PC-9 (cell line): ENCODE measurements at regions not wholly inside any gene's neighbourhood (a gene's known extent, or its start where the extent isn't known, plus 50 kb on each side); places are given as distances from the start of the nearest gene placed in this dataset.

Source experiments
- EZH2 ChIP-seq: fragments of 200-600 bp; sonication (generic); IDR thresholded peaks from 2 replicates; pipeline ENCODE4 v1.8.0; 2017; ENCODE audit warnings: antibody characterized with exemption, low read depth
- TF ChIP-seq, protein P1 (sequence below): fragments of 200-600 bp; sonication (generic); conservative IDR thresholded peaks from 2 replicates; pipeline ENCODE4 v1.6.1; 2017; ENCODE audit warnings: mixed run types, antibody characterized with exemption, mild to moderate bottlenecking, moderate library complexity

DNA sequence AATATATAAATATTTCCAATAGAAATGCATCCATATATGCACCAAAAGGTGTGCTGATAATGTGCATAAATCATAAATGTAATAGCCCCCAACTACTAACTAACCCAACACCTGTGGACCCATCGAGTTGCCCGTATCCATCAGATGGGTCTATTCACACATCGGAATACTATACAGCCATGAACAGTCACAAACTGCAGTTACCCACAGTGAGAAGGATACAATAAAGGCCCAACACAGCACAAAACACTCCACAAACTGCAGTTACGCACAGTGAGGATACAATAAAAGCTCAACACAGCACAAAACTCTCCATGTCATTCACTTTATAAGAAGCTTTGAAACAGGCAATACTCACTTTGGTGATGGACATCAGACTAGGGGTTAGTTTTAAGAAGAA, 145.3 kb upstream of the OTOS start:
- TF ChIP-seq, protein P1, sequence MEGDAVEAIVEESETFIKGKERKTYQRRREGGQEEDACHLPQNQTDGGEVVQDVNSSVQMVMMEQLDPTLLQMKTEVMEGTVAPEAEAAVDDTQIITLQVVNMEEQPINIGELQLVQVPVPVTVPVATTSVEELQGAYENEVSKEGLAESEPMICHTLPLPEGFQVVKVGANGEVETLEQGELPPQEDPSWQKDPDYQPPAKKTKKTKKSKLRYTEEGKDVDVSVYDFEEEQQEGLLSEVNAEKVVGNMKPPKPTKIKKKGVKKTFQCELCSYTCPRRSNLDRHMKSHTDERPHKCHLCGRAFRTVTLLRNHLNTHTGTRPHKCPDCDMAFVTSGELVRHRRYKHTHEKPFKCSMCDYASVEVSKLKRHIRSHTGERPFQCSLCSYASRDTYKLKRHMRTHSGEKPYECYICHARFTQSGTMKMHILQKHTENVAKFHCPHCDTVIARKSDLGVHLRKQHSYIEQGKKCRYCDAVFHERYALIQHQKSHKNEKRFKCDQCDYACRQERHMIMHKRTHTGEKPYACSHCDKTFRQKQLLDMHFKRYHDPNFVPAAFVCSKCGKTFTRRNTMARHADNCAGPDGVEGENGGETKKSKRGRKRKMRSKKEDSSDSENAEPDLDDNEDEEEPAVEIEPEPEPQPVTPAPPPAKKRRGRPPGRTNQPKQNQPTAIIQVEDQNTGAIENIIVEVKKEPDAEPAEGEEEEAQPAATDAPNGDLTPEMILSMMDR = no peak
- TF ChIP-seq EZH2 = no peak
